GM21717 (cell line): ENCODE measurements at regions not wholly inside any gene's neighbourhood (a gene's known extent, or its start where the extent isn't known, plus 50 kb on each side); places are given as distances from the start of the nearest gene placed in this dataset.
"Not testable (repeated sequence)": the region's sequence is repeated elsewhere in the genome, so short reads cannot be mapped to it uniquely, and the experiment has no call there.

Source experiments
- ATAC-seq: cut with Tn5 transposase; IDR thresholded peaks from one replicate; pipeline ENCODE4 v1.9.1; 2021; ENCODE audit warnings: mild to moderate bottlenecking, moderate library complexity; ENCODE audit not compliant: unreplicated experiment

- ATAC-seq, result no peak
Measured at GRCh38 chr10:28387140-28387539, 84.3 kb upstream of the MPP7 start.

DNA sequence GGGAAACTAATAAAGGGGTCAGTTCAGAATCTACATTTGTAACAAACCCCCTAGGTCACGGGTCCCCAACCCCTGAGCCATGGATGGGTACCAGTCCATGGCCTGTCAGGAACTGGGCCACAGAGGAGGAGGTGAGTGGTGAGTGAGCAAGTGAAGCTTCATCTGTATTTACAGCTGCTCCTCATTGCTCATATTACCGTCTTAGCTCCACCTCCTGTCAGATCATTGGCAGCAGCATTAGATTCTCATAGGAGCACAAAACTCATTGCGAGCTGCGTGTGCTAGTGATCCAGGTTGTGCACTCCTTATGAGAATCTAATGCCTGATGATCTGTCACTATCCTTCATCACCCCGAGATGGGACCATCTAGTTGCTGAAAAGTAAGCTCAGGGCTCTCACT is 88.4 kb upstream of the MPP7 start:
- ATAC-seq, result no peak

- ATAC-seq, result peak; percentile 73
Measured at GRCh38 chr10:28393956-28394568, 91.2 kb upstream of the MPP7 start.

GRCh38 chr10:28396331-28396730 is 93.5 kb upstream of the MPP7 start:
- no peak for ATAC-seq

GRCh38 chr10:28397229-28397628 is 94.4 kb upstream of the MPP7 start:
- ATAC-seq, result no peak

DNA sequence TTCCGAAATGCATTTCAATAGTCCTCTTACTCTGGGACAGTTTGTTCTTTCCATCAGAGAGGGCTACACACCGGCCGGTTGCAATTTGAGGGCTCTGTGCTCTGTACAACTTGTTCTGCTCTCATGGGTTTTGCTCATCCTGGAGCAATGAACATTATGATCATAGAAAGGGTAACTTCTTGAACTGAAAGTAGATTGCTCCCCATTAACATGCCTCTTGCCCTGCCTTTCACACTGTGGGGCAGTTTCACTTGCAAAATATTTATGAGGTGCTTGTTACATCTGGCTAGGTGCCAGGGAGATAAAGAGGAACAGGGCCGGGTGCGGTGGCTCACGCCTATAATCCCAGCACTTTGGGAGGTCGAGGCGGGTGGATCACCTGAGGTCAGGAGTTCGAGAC is 97.3 kb upstream of the MPP7 start:
- no peak for ATAC-seq

DNA sequence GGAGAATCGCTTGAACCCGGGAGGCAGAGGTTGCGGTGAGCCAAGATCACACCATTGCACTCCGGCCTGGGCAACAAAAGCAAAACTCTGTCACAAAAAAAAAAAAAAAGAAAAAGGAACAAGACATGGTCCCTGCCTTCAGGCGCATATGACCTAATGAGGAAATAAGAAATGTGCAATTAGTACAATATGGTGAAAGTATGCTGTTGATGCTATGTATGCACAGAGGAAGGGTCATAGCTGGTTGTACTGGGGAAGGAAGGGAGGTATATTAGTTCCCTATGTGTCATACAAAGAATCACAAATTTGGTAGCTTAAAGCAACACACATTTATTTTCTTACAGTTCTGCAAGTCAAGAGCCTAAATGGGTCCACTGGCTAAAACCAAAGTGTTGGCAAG is 97.8 kb upstream of the MPP7 start:
- ATAC-seq, result no peak

DNA sequence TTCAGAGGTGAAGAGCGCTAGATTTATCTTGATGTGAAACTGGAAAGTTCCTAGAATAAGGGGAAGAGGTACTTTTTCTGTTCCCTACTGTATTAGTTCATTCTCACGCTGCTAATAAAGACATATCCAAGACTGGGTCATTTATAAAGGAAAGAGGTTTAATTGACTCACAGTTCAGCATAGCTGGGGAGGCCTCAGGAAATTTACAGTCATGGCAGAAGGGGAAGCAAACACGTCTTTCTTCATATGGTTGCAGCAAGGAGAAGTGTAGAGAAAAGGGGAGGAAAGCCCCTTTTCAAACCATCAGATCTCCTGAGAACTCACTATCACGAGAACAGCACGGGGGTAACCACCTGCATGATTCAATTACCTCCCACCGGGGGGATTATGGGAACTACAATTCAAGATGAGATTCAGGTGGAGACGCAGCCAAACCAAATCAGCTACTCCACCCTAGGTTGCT is 99.8 kb upstream of the MPP7 start:
- ATAC-seq, result not testable (repeated sequence)

DNA sequence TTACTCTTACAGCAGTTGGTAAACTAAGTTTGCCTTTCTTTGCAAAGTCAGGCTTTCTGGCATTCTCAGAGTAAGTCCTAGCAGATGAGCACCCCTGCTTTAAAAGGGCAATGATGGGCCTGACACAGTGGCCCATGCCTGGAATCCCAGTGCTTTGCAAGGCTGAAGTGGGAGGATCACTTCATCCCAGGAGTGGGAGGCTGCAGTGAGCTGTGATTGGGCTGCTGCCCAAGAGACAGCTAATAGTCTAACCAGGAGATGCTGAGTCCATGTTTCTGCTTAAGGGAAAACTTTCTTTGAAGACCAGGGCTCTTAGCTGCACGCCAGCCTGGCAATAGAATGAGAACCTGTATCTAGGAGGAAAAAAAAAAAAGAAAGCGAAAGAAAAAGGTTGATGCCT is 100.2 kb upstream of the MPP7 start:
- ATAC-seq, result no peak

- ATAC-seq, result no peak
Measured at GRCh38 chr10:28408237-28408777, 105.4 kb upstream of the MPP7 start.

DNA sequence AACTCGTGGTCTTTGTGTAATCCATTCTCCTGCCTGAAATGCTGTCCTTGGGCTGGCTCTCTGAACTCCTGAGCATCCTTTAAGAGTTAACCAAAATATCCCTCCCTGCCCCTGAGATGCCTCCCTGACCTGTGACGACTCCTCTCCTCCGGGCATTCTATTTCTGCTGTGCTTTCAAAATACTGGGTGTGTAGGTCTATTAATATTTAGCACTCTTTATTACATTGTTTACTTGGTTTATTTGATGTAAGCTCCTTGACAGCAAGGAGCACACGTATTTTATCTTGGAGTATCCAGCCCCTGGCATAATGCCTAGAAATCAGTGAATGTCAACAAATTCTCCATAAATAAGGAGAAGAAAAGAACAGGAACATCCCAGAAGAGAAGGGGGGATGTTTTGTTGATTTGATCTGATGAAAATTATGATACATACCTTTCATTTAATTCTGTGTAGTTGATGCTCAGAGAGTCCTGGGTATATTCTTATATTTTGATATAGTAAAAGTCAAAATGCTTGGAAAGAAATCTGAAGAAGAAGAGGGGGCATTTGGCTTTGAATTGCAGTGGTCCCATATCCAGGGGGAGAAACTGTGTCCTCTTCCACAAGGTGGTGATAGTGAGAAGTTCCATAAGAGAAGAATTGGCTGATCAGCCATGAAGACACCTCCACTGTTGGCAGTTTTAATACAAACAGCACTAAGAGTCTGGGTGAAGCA is 107.7 kb upstream of the MPP7 start:
- ATAC-seq, result no peak

DNA sequence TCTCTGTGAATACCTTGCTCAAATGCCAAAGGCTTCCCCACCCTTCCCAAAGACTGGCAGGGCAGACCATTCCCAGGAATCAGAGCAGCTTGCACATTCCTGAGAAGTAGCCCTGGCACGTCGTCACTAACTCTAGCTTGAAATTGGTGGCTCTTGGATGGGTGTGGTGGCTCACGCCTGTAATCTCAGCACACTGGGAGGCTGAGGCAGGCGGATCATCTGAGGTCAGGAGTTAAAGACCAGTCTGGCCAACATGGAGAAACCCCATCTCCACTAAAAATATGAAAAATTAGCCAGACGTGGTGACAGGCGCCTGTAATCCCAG is 108.2 kb upstream of the MPP7 start:
- ATAC-seq, result no peak

DNA sequence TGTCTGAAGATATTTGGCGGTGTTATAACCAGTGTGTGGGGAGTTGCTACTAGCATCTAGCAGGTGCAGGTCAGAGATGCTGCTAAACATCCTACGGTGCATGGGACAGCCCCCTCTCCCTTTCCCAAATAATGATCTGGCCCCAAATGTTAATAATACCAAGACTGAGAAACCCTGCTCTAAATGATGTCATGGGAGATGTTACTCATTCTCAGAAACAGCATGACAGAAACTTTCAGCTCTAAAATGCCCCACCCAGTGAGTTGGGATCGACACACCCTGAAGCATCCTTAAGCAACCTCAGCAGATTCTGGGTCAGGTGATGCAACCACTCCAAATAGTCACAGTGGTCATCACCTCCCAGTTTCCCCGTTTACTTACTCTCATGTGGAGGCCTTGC is 108.8 kb upstream of the MPP7 start:
- peak; percentile 82 for ATAC-seq

DNA sequence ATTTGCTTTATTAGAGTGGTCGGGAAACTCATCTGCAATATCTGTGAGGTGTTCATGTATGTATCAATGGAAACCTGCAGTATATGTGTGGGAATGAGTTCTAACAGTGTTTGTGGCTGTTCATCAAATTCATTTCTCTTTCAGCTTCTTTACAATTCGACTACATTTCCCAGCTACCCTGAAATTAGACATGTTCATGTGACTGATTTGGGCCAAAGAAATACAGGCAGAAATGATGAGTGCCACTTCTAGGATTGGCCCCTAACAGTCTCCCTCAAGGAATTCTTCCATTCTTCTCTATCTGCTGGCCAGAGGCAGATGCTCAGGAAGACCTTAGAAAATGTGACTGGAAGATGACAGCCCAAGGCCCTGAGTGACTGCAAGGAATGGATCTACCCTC is 114.8 kb upstream of the WAC start:
- ATAC-seq, result no peak

DNA sequence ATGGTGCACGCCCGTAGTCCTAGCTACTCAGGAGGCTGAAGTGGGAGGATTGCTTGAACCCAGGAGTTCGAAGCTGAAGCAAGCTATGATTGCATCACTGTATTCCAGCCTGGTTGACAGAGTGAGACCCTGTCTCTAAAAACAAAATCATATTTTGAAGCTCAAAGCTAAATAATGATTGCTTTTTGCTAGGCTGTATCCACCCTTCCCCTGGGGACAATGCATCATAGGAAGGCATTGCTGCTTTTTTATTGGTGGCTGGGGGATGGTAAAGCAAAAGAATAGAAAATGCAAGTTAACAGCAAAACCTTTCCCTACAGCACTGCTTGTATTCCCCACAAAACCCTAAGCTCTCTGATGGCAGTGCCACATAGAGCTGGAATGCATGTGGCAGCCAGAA is 107.5 kb upstream of the WAC start:
- ATAC-seq, result no peak

DNA sequence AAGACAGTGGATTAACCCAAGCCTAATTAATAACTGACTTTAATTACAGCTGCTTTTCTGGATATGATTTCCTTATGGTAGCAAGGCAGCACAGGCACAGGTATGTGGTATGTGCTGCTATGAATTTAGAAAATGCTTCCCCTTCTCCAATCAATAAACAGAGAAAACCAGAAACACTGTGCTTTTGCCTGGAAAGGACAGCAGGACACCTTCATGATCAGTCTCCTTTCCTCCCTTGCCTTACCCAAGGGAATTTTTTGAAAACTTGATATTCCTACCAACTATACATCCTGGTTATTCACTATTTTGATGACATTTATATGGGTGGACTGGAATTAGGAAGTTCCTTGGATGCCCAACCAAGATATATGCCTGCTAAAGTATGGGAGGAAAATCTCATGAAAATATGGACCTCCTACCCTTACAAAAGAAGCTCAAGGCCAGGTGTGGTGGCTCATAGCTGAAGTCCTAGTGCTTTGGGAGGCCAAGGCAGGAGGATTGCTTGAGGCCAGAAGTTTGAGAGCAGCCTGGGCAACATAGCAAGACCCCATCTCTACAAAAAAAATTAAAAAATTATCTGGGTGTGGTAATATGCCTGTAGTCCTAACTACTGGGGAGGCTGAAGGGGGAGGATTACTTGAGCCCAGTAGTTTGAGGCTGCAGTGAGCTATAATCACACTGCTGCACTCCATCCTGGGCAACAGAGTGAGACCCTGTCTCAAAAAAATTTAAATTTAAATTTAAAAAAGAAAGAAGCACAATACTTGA is 106.3 kb upstream of the WAC start:
- ATAC-seq, result no peak

GRCh38 chr10:28427376-28427775 is 105.5 kb upstream of the WAC start:
- ATAC-seq, result no peak

- ATAC-seq, result no peak
Measured at GRCh38 chr10:28429045-28429444, 103.9 kb upstream of the WAC start.

GRCh38 chr10:28429573-28430216 is 103.2 kb upstream of the WAC start:
- no peak for ATAC-seq

- no peak for ATAC-seq
Measured at GRCh38 chr10:28431139-28431538, 101.8 kb upstream of the WAC start.

DNA sequence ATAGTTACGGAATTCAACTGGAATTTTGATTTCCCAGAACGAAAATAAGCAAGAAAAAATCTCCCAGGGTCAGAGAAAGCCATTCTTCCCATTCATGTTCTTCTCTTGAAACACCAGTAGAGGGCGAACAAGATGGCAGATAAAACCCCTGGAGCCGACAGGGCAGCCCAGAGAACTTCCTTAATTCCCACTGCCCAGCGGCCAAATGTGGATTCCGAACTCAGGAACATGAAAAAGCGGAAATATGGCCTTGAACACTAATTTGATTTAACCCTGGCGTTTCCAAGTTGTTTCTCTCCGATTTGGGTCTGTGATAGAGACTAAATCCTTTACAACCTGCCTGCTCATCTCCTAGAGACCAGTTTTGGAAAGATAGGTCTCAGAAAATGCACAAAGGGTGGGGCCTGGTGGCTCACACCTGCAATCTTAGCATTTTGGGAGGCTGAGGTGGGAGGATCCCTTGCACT is 100.7 kb upstream of the WAC start:
- ATAC-seq, result no peak
